Stimulated activated effector memory CD8-positive, alpha-beta T cell treated with anti-CD3 and anti-CD28 coated beads, Interleukin-12 subunit alpha, Interleukin-12 subunit beta, amount 100 ng/mL, for 72 hours (primary cell): ENCODE measurements at regions not wholly inside any gene's neighbourhood (a gene's known extent, or its start where the extent isn't known, plus 50 kb on each side); places are given as distances from the start of the nearest gene placed in this dataset.
A peak's percentile ranks its signal among the peaks of the same experiment; 100 is the strongest.

Experiments
- ATAC-seq: fragments of 150-1000 bp; cut with Tn5 transposase; 2 replicates; pipeline ENCODE4 v1.10.0; 2021
- DNase-seq, 2 donors: peaks; one replicate each; pipeline ENCODE4 v3.0.0; 2021 to 2022; ENCODE audit warnings: low spot score in 2 of 2
- H3K27ac Mint-ChIP-seq: one replicate; pipeline ENCODE4 v1.8.0; 2022; ENCODE audit warnings: mild to moderate bottlenecking, mixed read lengths
- H3K36me3 Mint-ChIP-seq: one replicate; pipeline ENCODE4 v1.8.0; 2022; ENCODE audit warnings: mild to moderate bottlenecking, mixed read lengths
- H3K4me1 Mint-ChIP-seq: one replicate; pipeline ENCODE4 v1.8.0; 2022; ENCODE audit warnings: mixed read lengths
- H3K4me3 Mint-ChIP-seq: one replicate; pipeline ENCODE4 v1.8.0; 2022; ENCODE audit warnings: mild to moderate bottlenecking, mixed read lengths
- H3K9me3 Mint-ChIP-seq: one replicate; pipeline ENCODE4 v1.8.0; 2022; ENCODE audit warnings: mixed read lengths

- Mint-ChIP-seq H3K27ac (no peak overlapping the region), H3K4me3 (no peak overlapping the region), H3K36me3 (no peaks in the 10 kb centered on the region), H3K4me1 (no peaks in the 10 kb centered on the region), H3K9me3 (peaks cover 12% of the 10 kb centered on the region)
- ATAC-seq (no peak), DNase-seq (no peak)
These were observed 1599.7 kb downstream of the MRPL39 start for GRCh38 chr21:24007592-24007991.

- no peak for ATAC-seq
- no peak for DNase-seq
- Mint-ChIP-seq H3K9me3 (peaks cover 12% of the 10 kb centered on the region), H3K27ac (no peak overlapping the region), H3K36me3 (no peaks in the 10 kb centered on the region), H3K4me3 (no peak overlapping the region), H3K4me1 (no peaks in the 10 kb centered on the region)
These were observed 1620.3 kb downstream of the MRPL39 start for GRCh38 chr21:23986987-23987386.

GRCh38 chr21:23986214-23986613, 1621.1 kb downstream of the MRPL39 start:
- Mint-ChIP-seq H3K9me3 (peaks cover 12% of the 10 kb centered on the region), H3K36me3 (no peaks in the 10 kb centered on the region), H3K4me3 (no peak overlapping the region), H3K4me1 (no peaks in the 10 kb centered on the region), H3K27ac (no peak overlapping the region)
- DNase-seq, result no peak
- no peak for ATAC-seq

GRCh38 chr21:23982546-23982945, 1624.7 kb downstream of the MRPL39 start:
- Mint-ChIP-seq H3K4me1 (no peaks in the 10 kb centered on the region), H3K27ac (no peak overlapping the region), H3K36me3 (no peaks in the 10 kb centered on the region), H3K4me3 (no peak overlapping the region), H3K9me3 (peaks cover 14% of the 10 kb centered on the region)
- DNase-seq (no peak), ATAC-seq (no peak)

- peaks cover 4% of the 10 kb centered on the region for H3K9me3 Mint-ChIP-seq
- H3K4me3 Mint-ChIP-seq, result no peak overlapping the region
- no peak for ATAC-seq
- DNase-seq, result no peak
- H3K27ac Mint-ChIP-seq, result no peak overlapping the region
- no peaks in the 10 kb centered on the region for H3K4me1 Mint-ChIP-seq
- H3K36me3 Mint-ChIP-seq, result no peaks in the 10 kb centered on the region
These were observed 1629.3 kb downstream of the MRPL39 start for GRCh38 chr21:23977971-23978370.

- H3K27ac Mint-ChIP-seq, result no peak overlapping the region
- peak overlapping the region; percentile 11 for H3K4me3 Mint-ChIP-seq
- H3K36me3 Mint-ChIP-seq, result no peaks in the 10 kb centered on the region
- ATAC-seq, result peak; percentile 87
- peak; percentile 54 to 82 for DNase-seq
- peaks cover 11% of the 10 kb centered on the region for H3K4me1 Mint-ChIP-seq
- H3K9me3 Mint-ChIP-seq, result peaks cover 4% of the 10 kb centered on the region
These were observed 1638.3 kb downstream of the MRPL39 start for GRCh38 chr21:23968722-23969647.

- peaks cover 4% of the 10 kb centered on the region for H3K9me3 Mint-ChIP-seq
- no peaks in the 10 kb centered on the region for H3K36me3 Mint-ChIP-seq
- H3K27ac Mint-ChIP-seq, result no peak overlapping the region
- no peak overlapping the region for H3K4me3 Mint-ChIP-seq
- DNase-seq (no peak), ATAC-seq (no peak)
- H3K4me1 Mint-ChIP-seq, result peaks cover 11% of the 10 kb centered on the region
These were observed 1639.3 kb downstream of the MRPL39 start for GRCh38 chr21:23968008-23968407.

- Mint-ChIP-seq H3K9me3 (peaks cover 2% of the 10 kb centered on the region), H3K27ac (no peak overlapping the region), H3K36me3 (no peaks in the 10 kb centered on the region), H3K4me3 (no peak overlapping the region), H3K4me1 (peaks cover 3% of the 10 kb centered on the region)
- ATAC-seq, result no peak
- DNase-seq, result no peak
These were observed 1643.8 kb downstream of the MRPL39 start for GRCh38 chr21:23963454-23963853.

- Mint-ChIP-seq H3K4me3 (no peak overlapping the region), H3K27ac (no peak overlapping the region), H3K4me1 (peaks cover under 1% of the 10 kb centered on the region), H3K36me3 (no peaks in the 10 kb centered on the region), H3K9me3 (no peaks in the 10 kb centered on the region)
- DNase-seq (no peak), ATAC-seq (no peak)
These were observed 1646.5 kb downstream of the MRPL39 start for GRCh38 chr21:23960769-23961168.

- Mint-ChIP-seq H3K36me3 (no peaks in the 10 kb centered on the region), H3K4me1 (peaks cover 11% of the 10 kb centered on the region), H3K9me3 (no peaks in the 10 kb centered on the region), H3K27ac (no peak overlapping the region), H3K4me3 (no peak overlapping the region)
- ATAC-seq, result no peak
- no peak for DNase-seq
These were observed 1652.0 kb downstream of the MRPL39 start for GRCh38 chr21:23955135-23955843.

GRCh38 chr21:23952269-23952668, 1655.0 kb downstream of the MRPL39 start:
- ATAC-seq (no peak), DNase-seq (no peak)
- Mint-ChIP-seq H3K27ac (no peak overlapping the region), H3K9me3 (peaks cover 2% of the 10 kb centered on the region), H3K4me1 (peaks cover 19% of the 10 kb centered on the region), H3K36me3 (no peaks in the 10 kb centered on the region), H3K4me3 (no peak overlapping the region)

- Mint-ChIP-seq H3K36me3 (no peaks in the 10 kb centered on the region), H3K9me3 (peaks cover 2% of the 10 kb centered on the region), H3K27ac (no peak overlapping the region), H3K4me3 (no peak overlapping the region), H3K4me1 (peaks cover 19% of the 10 kb centered on the region)
- ATAC-seq (peak; percentile 55), DNase-seq (no peak)
These were observed 1656.0 kb downstream of the MRPL39 start for GRCh38 chr21:23951251-23951650.

- Mint-ChIP-seq H3K4me1 (peaks cover 15% of the 10 kb centered on the region), H3K9me3 (peaks cover 2% of the 10 kb centered on the region), H3K36me3 (no peaks in the 10 kb centered on the region), H3K27ac (no peak overlapping the region), H3K4me3 (no peak overlapping the region)
- no peak for DNase-seq
- ATAC-seq, result no peak
These were observed 1656.9 kb downstream of the MRPL39 start for GRCh38 chr21:23950344-23950743.

GRCh38 chr21:23949493-23949892, 1657.8 kb downstream of the MRPL39 start:
- Mint-ChIP-seq H3K4me1 (peaks cover 13% of the 10 kb centered on the region), H3K9me3 (peaks cover 4% of the 10 kb centered on the region), H3K27ac (no peak overlapping the region), H3K4me3 (no peak overlapping the region), H3K36me3 (no peaks in the 10 kb centered on the region)
- ATAC-seq (peak; percentile 54), DNase-seq (no peak)

- no peak overlapping the region for H3K27ac Mint-ChIP-seq
- no peak for ATAC-seq
- no peaks in the 10 kb centered on the region for H3K4me1 Mint-ChIP-seq
- peaks cover 3% of the 10 kb centered on the region for H3K9me3 Mint-ChIP-seq
- DNase-seq, result no peak
- no peak overlapping the region for H3K4me3 Mint-ChIP-seq
- no peaks in the 10 kb centered on the region for H3K36me3 Mint-ChIP-seq
These were observed 1667.8 kb downstream of the MRPL39 start for GRCh38 chr21:23939369-23940065.
